KOPT-K1 (cell line): ENCODE measurements at regions not wholly inside any gene's neighbourhood (a gene's known extent, or its start where the extent isn't known, plus 50 kb on each side); places are given as distances from the start of the nearest gene placed in this dataset.

Source experiments
- H3K27ac ChIP-seq: fragments of 200-600 bp; sonication (generic); 2 replicates; pipeline ENCODE4 v1.5.1; 2016; ENCODE audit warnings: antibody characterized with exemption, mild to moderate bottlenecking, low read depth, low read length; ENCODE audit not compliant: poor library complexity, severe bottlenecking
- H3K36me3 ChIP-seq: fragments of 200-600 bp; sonication (generic); 2 replicates; pipeline ENCODE4 v1.5.1; 2017; ENCODE audit warnings: antibody characterized with exemption, mild to moderate bottlenecking, low read length, moderate library complexity; ENCODE audit not compliant: insufficient read depth
- H3K9me3 ChIP-seq: fragments of 200-600 bp; sonication (generic); 2 replicates; pipeline ENCODE4 v1.5.1; 2017; ENCODE audit warnings: antibody characterized with exemption, low read length, mild to moderate bottlenecking; ENCODE audit not compliant: insufficient read depth, poor library complexity, severe bottlenecking

DNA sequence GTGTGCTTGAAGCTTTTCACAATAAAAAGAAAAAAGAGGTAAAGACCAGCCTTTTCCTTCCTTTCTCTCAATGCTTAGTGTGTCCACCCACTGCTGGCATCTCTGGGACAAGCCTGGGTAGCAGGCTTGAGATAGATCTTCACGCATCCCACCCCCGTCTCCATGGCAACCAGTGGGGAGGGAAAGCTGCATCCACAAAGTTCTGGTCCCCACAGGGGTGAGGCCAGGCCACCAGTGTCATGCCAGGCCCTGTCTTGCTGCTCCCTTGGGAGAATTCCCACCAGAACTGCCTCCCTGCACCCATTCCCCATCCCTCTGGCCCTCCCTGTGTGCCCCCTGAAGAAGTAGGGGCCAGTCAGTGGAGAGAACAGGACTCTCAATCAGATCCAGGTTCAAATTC, 259.9 kb downstream of the MRTFB start:
- H3K9me3 ChIP-seq: no peaks in the 10 kb centered on the region
- H3K27ac ChIP-seq: no peak overlapping the region
- H3K36me3 ChIP-seq: peaks cover 10% of the 10 kb centered on the region; the same call in 1 of the 2 replicates

GRCh38 chr16:14329727-14330350, 258.7 kb downstream of the MRTFB start:
- Histone ChIP-seq H3K36me3 (peaks cover 13% of the 10 kb centered on the region; the same call in 1 of the 2 replicates), H3K27ac (peak overlapping the region; percentile 22), H3K9me3 (no peaks in the 10 kb centered on the region)

DNA sequence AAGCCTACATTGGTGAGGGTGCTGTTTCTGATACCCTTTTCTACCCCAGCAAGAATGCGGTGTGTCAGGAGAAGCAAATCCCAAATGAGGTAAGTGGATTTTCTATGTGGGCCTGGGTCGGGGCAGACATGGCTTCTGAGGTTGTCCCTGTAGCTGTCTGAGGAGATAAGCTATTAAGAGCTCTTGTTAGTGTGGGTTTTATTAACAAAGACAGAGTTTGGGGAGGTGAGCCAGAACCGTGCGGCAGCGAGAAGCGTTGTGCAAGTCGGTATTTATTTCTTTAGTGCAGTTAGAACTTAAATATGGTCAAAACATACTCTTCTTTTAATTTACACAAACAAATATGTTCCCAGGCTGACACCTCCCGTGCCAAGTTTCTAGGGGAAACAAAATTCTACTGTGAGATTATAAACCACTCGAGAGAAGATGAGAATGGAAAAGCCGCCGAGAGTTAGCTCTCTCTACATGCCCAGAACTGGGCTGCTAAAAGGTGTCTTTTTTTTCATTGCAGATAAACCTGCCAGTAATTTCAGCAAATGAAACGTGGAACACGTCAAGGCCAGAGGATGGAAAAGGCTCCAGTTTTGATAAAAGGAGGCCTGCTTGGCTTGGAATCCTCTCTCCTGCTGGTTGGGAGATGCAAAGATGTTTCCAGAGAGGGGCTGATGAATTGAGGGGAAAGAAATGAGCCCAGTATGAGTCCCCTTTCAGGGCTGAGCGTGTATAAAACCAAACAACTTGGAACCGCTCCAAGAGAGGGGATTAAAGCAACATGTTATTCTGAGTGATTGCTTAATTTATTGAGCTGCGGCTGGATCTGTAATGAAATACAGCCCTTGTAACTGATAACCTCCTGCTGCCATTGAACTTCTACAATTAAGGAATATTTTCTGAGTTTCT, 254.6 kb downstream of the MRTFB start:
- Histone ChIP-seq H3K36me3 (peaks cover 13% of the 10 kb centered on the region; the same call in 1 of the 2 replicates), H3K9me3 (no peaks in the 10 kb centered on the region), H3K27ac (no peak overlapping the region)

- peaks cover 13% of the 10 kb centered on the region; the same call in 1 of the 2 replicates for H3K36me3 ChIP-seq
- no peak overlapping the region for H3K27ac ChIP-seq
- H3K9me3 ChIP-seq: no peaks in the 10 kb centered on the region
Observed at GRCh38 chr16:14324581-14324980, 253.5 kb downstream of the MRTFB start.

DNA sequence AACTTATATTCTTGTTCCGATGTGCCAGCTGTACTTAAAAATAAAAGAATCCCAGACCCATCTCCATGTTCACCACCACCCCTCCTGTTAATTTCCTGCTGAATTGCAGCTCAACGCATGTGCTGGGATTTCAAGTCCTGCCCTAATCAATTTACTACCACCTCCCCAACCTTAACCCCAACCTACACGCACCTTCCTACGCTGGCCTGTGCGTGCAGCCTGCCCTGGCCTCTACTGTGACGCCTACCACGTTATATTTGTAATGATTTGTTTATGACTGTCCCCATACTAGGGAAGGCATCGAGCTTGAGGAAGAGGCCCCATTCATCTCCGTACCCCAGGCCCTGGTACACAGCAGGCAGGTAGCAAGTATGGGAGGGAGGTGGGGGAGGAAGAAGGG, 251.1 kb downstream of the MRTFB start:
- Histone ChIP-seq H3K9me3 (no peaks in the 10 kb centered on the region), H3K36me3 (peaks cover 5% of the 10 kb centered on the region; the same call in 1 of the 2 replicates), H3K27ac (no peak overlapping the region)

DNA sequence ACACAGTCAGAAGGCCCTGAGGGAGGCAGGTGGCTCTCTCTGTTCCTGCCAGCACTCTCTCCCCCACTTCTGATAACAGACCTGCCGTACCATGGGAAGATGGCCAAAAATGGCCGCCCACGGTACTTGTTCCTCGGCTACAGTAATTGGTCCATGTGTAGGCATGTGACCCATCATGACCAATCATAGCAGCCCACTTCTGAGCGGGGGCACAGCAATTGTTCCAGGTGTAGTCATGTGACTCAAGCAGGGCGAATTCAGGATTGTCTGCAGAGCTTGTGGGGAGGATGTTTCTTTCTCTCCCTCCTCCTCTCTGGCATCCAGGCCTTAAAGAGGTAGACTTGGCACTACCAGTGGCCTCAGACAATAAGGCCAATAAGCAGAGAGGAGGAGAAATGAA, 250.4 kb downstream of the MRTFB start:
- peaks cover 5% of the 10 kb centered on the region; the same call in 1 of the 2 replicates for H3K36me3 ChIP-seq
- H3K27ac ChIP-seq: no peak overlapping the region

DNA sequence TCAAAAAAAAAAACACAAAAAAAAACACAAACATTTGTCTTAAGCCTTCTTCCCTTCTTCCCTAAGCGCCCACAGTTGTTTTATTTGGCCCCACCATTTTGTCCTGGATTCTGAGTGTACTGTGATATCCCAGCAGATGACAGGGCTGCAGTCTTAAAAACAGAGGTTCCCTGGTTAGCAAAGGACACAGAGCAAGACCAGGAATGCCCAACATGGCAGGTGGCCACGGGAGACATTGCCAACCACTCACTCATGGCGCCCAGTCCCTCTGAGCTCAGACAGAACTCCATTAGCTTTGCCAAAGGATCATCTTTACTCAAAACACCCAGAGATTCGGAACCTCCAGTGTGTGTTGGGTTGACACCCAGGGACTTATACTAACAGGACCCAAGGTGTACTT, 249.3 kb downstream of the MRTFB start:
- H3K9me3 ChIP-seq: no peaks in the 10 kb centered on the region
- H3K36me3 ChIP-seq: no peaks in the 10 kb centered on the region
- H3K27ac ChIP-seq: no peak overlapping the region

More for the DNA sequence above, 250.4 kb downstream of the MRTFB start:
- no peaks in the 10 kb centered on the region for H3K9me3 ChIP-seq
